ENCODE measurements at regions not wholly inside any gene's neighbourhood (a gene's known extent, or its start where the extent isn't known, plus 50 kb on each side); places are given as distances from the start of the nearest gene placed in this dataset.

- CTCF ChIA-PET: no interaction called here
- TF ChIP-seq CTCF (IDR thresholded peaks at IDR 0.05): no peak
- no peak overlapping the region for H3K27ac Mint-ChIP-seq
- Histone ChIP-seq H3K4me3 (ENCODE audit: low read length) (no peak overlapping the region), H3K36me3 (ENCODE audit: insufficient read depth, low read length) (no peaks in the 10 kb centered on the region), H3K27me3 (ENCODE audit: control insufficient read depth in 1 of 2, insufficient read depth in 2 of 2, low read length in 2 of 2) (peaks cover 13 to 22% of the 10 kb centered on the region in 2 experiments), H3K4me1 (ENCODE audit: insufficient read depth, low read length) (no peaks in the 10 kb centered on the region), H3K9me3 (ENCODE audit: control insufficient read depth in 1 of 2, insufficient read depth in 1 of 2, low read length in 2 of 2) (no peaks in the 10 kb centered on the region), H3K27ac (ENCODE audit: low read depth in 1 of 2, low read length in 2 of 2) (no peak overlapping the region)
- H3K9me3 Mint-ChIP-seq: no peaks in the 10 kb centered on the region
- DNase-seq: no peak
- H3K27me3 Mint-ChIP-seq: peaks cover 48% of the 10 kb centered on the region
- H3K4me3 Mint-ChIP-seq: no peak overlapping the region
- H3K36me3 Mint-ChIP-seq (ENCODE audit: low read depth): no peaks in the 10 kb centered on the region
- POLR2A ChIA-PET: no interaction called here
- H3K4me1 Mint-ChIP-seq (ENCODE audit: low read depth): no peaks in the 10 kb centered on the region
- no peak for ATAC-seq (ENCODE audit: poor library complexity)
- intact Hi-C loops (cut with DNase I, micrococcal nuclease): no loop called here
Measured at GRCh38 chr2:136407952-136408318, 290.0 kb upstream of the CXCR4 start.

GRCh38 chr2:136407117-136407951 is 289.4 kb upstream of the CXCR4 start:
- no peak overlapping the region for H3K4me3 ChIP-seq (ENCODE audit: low read length)
- Mint-ChIP-seq H3K4me3 (no peak overlapping the region), H3K4me1 (ENCODE audit: low read depth) (no peaks in the 10 kb centered on the region), H3K9me3 (no peaks in the 10 kb centered on the region), H3K27ac (no peak overlapping the region), H3K27me3 (peaks cover 51% of the 10 kb centered on the region), H3K36me3 (ENCODE audit: low read depth) (no peaks in the 10 kb centered on the region)
- H3K36me3 ChIP-seq (ENCODE audit: insufficient read depth, low read length): no peaks in the 10 kb centered on the region
- ChIA-PET CTCF (no interaction called here), POLR2A (interaction anchor here (1.1 kb wide), 1 partner anchor 9 kb away, joined by 3 read pairs; no protein-coding TSS in a partner anchor)
- intact Hi-C loops (cut with DNase I, micrococcal nuclease): no loop called here
- H3K27me3 ChIP-seq (ENCODE audit: control insufficient read depth in 1 of 2, insufficient read depth in 2 of 2, low read length in 2 of 2): peaks cover 13 to 22% of the 10 kb centered on the region in 2 experiments
- no peak for ATAC-seq (ENCODE audit: poor library complexity)
- TF ChIP-seq CTCF (IDR thresholded peaks at IDR 0.05): no peak
- no peaks in the 10 kb centered on the region for H3K9me3 ChIP-seq (ENCODE audit: control insufficient read depth in 1 of 2, insufficient read depth in 1 of 2, low read length in 2 of 2)
- no peak overlapping the region for H3K27ac ChIP-seq (ENCODE audit: low read depth in 1 of 2, low read length in 2 of 2)
- no peak for DNase-seq
- no peaks in the 10 kb centered on the region for H3K4me1 ChIP-seq (ENCODE audit: insufficient read depth, low read length)

- H3K36me3 ChIP-seq (ENCODE audit: insufficient read depth, low read length): no peaks in the 10 kb centered on the region
- ChIA-PET POLR2A (no interaction called here), CTCF (no interaction called here)
- H3K36me3 Mint-ChIP-seq (ENCODE audit: low read depth): no peaks in the 10 kb centered on the region
- no peak for TF ChIP-seq CTCF (IDR thresholded peaks at IDR 0.05)
- peaks cover 50% of the 10 kb centered on the region for H3K27me3 Mint-ChIP-seq
- no peaks in the 10 kb centered on the region for H3K4me1 ChIP-seq (ENCODE audit: insufficient read depth, low read length)
- H3K4me3 Mint-ChIP-seq: no peak overlapping the region
- peaks cover 13 to 22% of the 10 kb centered on the region in 2 experiments for H3K27me3 ChIP-seq (ENCODE audit: control insufficient read depth in 1 of 2, insufficient read depth in 2 of 2, low read length in 2 of 2)
- no peak overlapping the region for H3K27ac Mint-ChIP-seq
- H3K4me3 ChIP-seq (ENCODE audit: low read length): no peak overlapping the region
- ATAC-seq (ENCODE audit: poor library complexity): no peak
- no peaks in the 10 kb centered on the region for H3K9me3 ChIP-seq (ENCODE audit: control insufficient read depth in 1 of 2, insufficient read depth in 1 of 2, low read length in 2 of 2)
- H3K4me1 Mint-ChIP-seq (ENCODE audit: low read depth): no peaks in the 10 kb centered on the region
- no peak for DNase-seq
- H3K27ac ChIP-seq (ENCODE audit: low read depth in 1 of 2, low read length in 2 of 2): no peak overlapping the region
- no peaks in the 10 kb centered on the region for H3K9me3 Mint-ChIP-seq
- intact Hi-C loops (cut with DNase I, micrococcal nuclease): no loop called here
Measured at GRCh38 chr2:136404925-136405324, 287.0 kb upstream of the CXCR4 start.
